Heart right ventricle (tissue), 16 donors: ENCODE measurements at regions not wholly inside any gene's neighbourhood (a gene's known extent, or its start where the extent isn't known, plus 50 kb on each side); places are given as distances from the start of the nearest gene placed in this dataset.

Experiments used
- ATAC-seq, 8 donors: fragments of 200-7000 bp; cut with Tn5 transposase; one replicate each; pipeline ENCODE4 v1.9.1; 2020; ENCODE audit warnings: mild to moderate bottlenecking in 8 of 8, moderate library complexity in 8 of 8, moderate number of reproducible peaks in 1 of 8
- DNase-seq, 2 donors: peaks; one replicate each; pipeline ENCODE4 v3.0.0-alpha.2; 2020
- H3K27ac ChIP-seq, 10 donors: fragments of 200-600 bp; sonication (generic) in 2 of 10; one replicate each; pipeline versions ENCODE4 v1.5.0 to v1.8.0; 2020 to 2022; ENCODE audit warnings: mild to moderate bottlenecking in 3 of 10
- H3K27me3 ChIP-seq, 7 donors: fragments of 200-600 bp; one replicate each; pipeline ENCODE4 v1.8.0; 2021 to 2022; ENCODE audit warnings: mild to moderate bottlenecking in 2 of 7
- H3K36me3 ChIP-seq, 9 donors: fragments of 200-600 bp; sonication (generic) in 1 of 9; one replicate each; pipeline versions ENCODE4 v1.5.0 to v1.8.0; 2020 to 2022; ENCODE audit warnings: mild to moderate bottlenecking in 2 of 9
- H3K4me1 ChIP-seq, 9 donors: fragments of 200-600 bp; sonication (generic) in 1 of 9; one replicate each; pipeline versions ENCODE4 v1.5.0 to v1.8.0; 2020 to 2022; ENCODE audit warnings: mild to moderate bottlenecking in 4 of 9
- H3K4me3 ChIP-seq, 10 donors: fragments of 200-600 bp; sonication (generic) in 2 of 10; one replicate each; pipeline versions ENCODE4 v1.5.0 to v1.8.0; 2020 to 2022; ENCODE audit warnings: mild to moderate bottlenecking in 7 of 10, moderate library complexity in 2 of 10
- H3K9me3 ChIP-seq, 11 donors: fragments of 200-600 bp in 10 of 11; sonication (generic) in 2 of 11; one replicate each; pipeline versions ENCODE4 v1.5.0 to v1.8.0; 2013 to 2022; ENCODE audit warnings: mild to moderate bottlenecking in 2 of 11, control low read depth in 1 of 11, moderate library complexity in 1 of 11
- CTCF ChIP-seq, 9 donors: fragments of 200-600 bp; sonication (generic) in 2 of 9; IDR thresholded peaks; one replicate each; pipeline versions ENCODE4 v1.5.0 to v1.8.0; 2021 to 2022; ENCODE audit warnings: antibody characterized with exemption in 9 of 9, mild to moderate bottlenecking in 5 of 9, moderate library complexity in 1 of 9
- WGBS, 2 donors: extraction: QIAGEN DNeasy Blood & Tissue Kit; methylation state at CpG; one replicate each; pipeline ENCODE4 v1.1.7; 2013; ENCODE audit warnings: inconsistent platforms in 1 of 2; 5-methylcytosine and 5-hydroxymethylcytosine counted together
- intact Hi-C, 10 donors: fragments of 100-400 bp; cut with DNase I; formaldehyde crosslinking; loops; one replicate each; pipeline versions ENCODE4 v1.11.1 to v1.14.2; 2022
- donor health status: Arrhythmogenic right ventricular cardiomyopathy.
- donor health status: ischemic (EF 13 %, LVEDD 7.1; RV severe dilation, severe dysfunction).
- donor health status: healthy with polysubstance abuse.
- donor health status: DM: no; HTN: yes; CAD: no.
- donor health status: DM: no; HTN: no; CAD: no.
- donor health status: ischemic (EF 25% LVEDD 6.9; RV normal size, moderate dysfunction).
- donor health status: ischemic (EF 25% LVEDD 5.7; RV mildly dilated, moderate dysfunction).
- donor health status: healthy.
- donor health status: DM: yes; HTN: yes; CAD: no.
- donor health status: Ischemic cardiomyopathy.
- donor health status: ischemic (EF 35%, LVEDD 5.7; RV mildly dilated, moderate dysfunction).
- donor health status: nonischemic (EF 11% LVEDD 7.7; RV severe dilation, severe dysfunction).
- donor health status: DM: yes; HTN: yes; CAD: no.
- donor health status: PGD.
- donor health status: ischemic (EF 29% LVEDD 5.4; RV normal size, mild dysfunction).
- donor health status: nonischemic (EF 23%, LVEDD 6.1; RV moderate dilation, normal function).

GRCh38 chr5:30991462-30991861, 202.0 kb upstream of the CDH6 start:
- H3K27me3 ChIP-seq, result no peaks in the 10 kb centered on the region
- TF ChIP-seq CTCF (IDR thresholded peaks at IDR 0.05), result no peak
- ATAC-seq (no peak), DNase-seq (no peak)
- no peaks in the 10 kb centered on the region for H3K9me3 ChIP-seq
- no peak overlapping the region for H3K27ac ChIP-seq
- no peaks in the 10 kb centered on the region for H3K4me1 ChIP-seq
- no peaks in the 10 kb centered on the region for H3K36me3 ChIP-seq
- H3K4me3 ChIP-seq, result no peak overlapping the region
- 81 to 83% methylated on average over 5 of the region's 5 CpGs for WGBS, 2 donors
- intact Hi-C loops, result no loop called here

GRCh38 chr5:30981576-30981975, 211.9 kb upstream of the CDH6 start:
- no peaks in the 10 kb centered on the region for H3K4me1 ChIP-seq
- no peak for ATAC-seq
- no peak for DNase-seq
- no peaks in the 10 kb centered on the region for H3K9me3 ChIP-seq
- intact Hi-C loops, result no loop called here
- no peak overlapping the region for H3K4me3 ChIP-seq
- H3K27me3 ChIP-seq, result no peaks in the 10 kb centered on the region
- H3K36me3 ChIP-seq, result no peaks in the 10 kb centered on the region
- TF ChIP-seq CTCF (IDR thresholded peaks at IDR 0.05), result no peak
- no peak overlapping the region for H3K27ac ChIP-seq

- WGBS, 2 donors, result 49 to 54% methylated on average over 1 of the region's 1 CpG
- no peak for ATAC-seq
- no peak for DNase-seq
- Histone ChIP-seq H3K9me3 (peaks cover 0 to 3% (median 0%) of the 10 kb centered on the region in 11 donors), H3K27ac (no peak overlapping the region), H3K4me3 (no peak overlapping the region), H3K36me3 (no peaks in the 10 kb centered on the region), H3K27me3 (no peaks in the 10 kb centered on the region), H3K4me1 (no peaks in the 10 kb centered on the region)
- intact Hi-C loops, result no loop called here
- TF ChIP-seq CTCF (IDR thresholded peaks at IDR 0.05), result no peak
These were observed 224.5 kb upstream of the CDH6 start for GRCh38 chr5:30968971-30969370.

- WGBS, 2 donors, result 69 to 82% methylated on average over 1 of the region's 1 CpG
- intact Hi-C loops, result no loop called here
- Histone ChIP-seq H3K27me3 (no peaks in the 10 kb centered on the region), H3K27ac (no peak overlapping the region), H3K4me1 (peaks cover 0 to 8% (median 0%) of the 10 kb centered on the region in 9 donors), H3K4me3 (no peak overlapping the region), H3K36me3 (no peaks in the 10 kb centered on the region), H3K9me3 (peaks cover 0 to 3% (median 0%) of the 10 kb centered on the region in 11 donors)
- ATAC-seq (no peak), DNase-seq (no peak)
- TF ChIP-seq CTCF (IDR thresholded peaks at IDR 0.05), result no peak
These were observed 233.4 kb upstream of the CDH6 start for GRCh38 chr5:30960036-30960435.

- H3K27ac ChIP-seq, result no peak overlapping the region
- intact Hi-C loops, result no loop called here
- H3K36me3 ChIP-seq, result no peaks in the 10 kb centered on the region
- DNase-seq (no peak), ATAC-seq (no peak)
- H3K9me3 ChIP-seq, result peaks cover 0 to 11% (median 0%) of the 10 kb centered on the region in 11 donors
- no peaks in the 10 kb centered on the region for H3K27me3 ChIP-seq
- no peak overlapping the region for H3K4me3 ChIP-seq
- no peak for TF ChIP-seq CTCF (IDR thresholded peaks at IDR 0.05)
- H3K4me1 ChIP-seq, result peaks cover 0 to 8% (median 0%) of the 10 kb centered on the region in 9 donors
- WGBS, 2 donors, result 87 to 92% methylated on average over 3 of the region's 3 CpGs
These were observed 234.2 kb upstream of the CDH6 start for GRCh38 chr5:30959238-30959637.
